GM19397 (cell line): ENCODE measurements at regions not wholly inside any gene's neighbourhood (a gene's known extent, or its start where the extent isn't known, plus 50 kb on each side); places are given as distances from the start of the nearest gene placed in this dataset.
"Not testable (repeated sequence)": the region's sequence is repeated elsewhere in the genome, so short reads cannot be mapped to it uniquely, and the experiment has no call there.

Experiments used
- ATAC-seq: cut with Tn5 transposase; IDR thresholded peaks from one replicate; pipeline ENCODE4 v1.9.1; 2021; ENCODE audit warnings: mild to moderate bottlenecking, moderate library complexity; ENCODE audit not compliant: unreplicated experiment

- not testable (repeated sequence) for ATAC-seq
Observed at GRCh38 chr14:44721395-44721794, 214.3 kb upstream of the FSCB start.

DNA sequence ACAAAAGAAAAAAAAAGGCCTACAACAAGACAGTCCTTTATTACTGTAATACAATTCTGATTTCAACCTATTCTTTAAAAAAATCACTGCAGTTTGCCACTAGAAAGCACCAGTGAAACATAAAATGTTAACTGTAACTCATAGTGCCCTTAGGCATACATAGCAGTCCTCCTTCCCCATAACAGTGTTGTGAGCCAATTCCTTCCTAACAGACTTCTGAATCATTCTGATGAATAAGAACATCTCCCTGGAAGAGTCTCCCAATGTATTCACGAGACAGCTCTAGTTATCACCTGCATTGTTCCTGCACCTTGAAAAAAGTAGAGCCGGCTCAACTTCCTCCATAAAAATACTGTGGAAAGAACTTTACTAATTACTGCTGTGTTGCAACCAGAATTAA lies 213.6 kb upstream of the FSCB start:
- no peak for ATAC-seq

DNA sequence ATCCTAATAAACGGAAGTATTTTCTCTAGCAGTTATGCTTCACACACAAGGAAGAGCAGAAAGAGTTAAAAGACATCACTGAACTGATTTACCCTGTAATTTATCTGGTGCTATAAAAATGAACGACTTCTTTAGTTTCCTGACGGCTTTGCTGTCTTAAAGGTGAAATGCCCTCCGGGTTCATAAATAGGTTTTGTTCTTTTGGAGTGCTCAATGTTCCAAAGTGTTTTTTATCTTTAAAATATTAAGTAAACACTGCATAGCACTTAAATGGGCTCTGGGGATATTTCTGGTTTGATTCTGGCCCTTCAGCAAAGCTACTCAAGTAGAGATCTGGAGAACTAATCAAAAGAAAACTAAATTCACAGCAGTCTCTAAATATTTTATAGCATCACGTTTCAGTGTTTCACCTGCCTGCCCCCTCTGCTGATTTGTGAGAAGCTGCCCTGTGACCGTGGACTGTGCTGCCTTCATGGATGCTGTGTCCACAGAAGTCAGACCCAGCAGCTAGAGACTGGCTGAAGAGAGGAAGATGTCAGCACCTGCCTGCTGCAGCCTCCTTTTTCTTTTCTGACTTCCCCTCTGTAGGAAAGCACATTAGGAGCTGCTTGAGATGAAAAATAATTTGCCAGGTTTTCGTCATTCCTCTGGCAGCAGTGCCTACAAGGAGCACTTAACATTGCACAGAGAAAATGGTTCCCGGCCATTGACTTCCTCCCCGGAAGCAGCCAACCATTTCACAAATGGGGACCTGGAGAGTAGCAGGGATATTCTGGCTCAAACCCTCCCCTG lies 205.1 kb upstream of the FSCB start:
- ATAC-seq = no peak

DNA sequence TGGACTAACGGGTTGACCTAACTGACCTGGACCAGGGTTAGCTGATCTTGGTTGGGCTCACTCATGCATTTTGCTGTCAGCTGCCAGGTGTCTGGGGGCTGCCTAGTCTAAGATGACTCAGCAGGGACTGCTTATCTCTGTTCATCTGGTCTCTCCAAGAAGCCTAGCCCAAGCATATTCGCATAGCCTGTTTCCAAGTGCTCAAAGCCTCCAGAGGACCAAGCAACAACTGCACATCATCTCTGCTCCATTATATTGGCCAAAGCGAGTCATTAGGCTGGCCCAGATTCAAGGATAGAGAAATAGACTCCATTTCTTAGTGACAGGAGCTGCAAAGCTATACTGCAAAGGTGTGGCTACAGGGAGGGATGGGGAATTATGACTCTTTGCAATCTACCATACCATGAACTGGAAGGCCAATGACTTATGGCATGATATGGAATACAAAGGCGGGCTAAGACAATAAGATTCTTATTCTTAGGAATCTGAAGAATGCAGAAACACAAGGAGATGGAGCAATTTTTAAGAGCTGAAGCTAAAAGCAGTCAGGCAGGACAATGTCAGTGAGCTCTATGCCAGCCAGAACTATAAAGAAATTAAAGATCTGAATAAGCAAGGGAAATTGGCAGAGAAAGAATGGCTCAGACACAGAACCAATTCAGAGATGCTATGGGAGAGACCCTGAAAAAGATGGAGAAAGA lies 194.6 kb upstream of the FSCB start:
- ATAC-seq = no peak

DNA sequence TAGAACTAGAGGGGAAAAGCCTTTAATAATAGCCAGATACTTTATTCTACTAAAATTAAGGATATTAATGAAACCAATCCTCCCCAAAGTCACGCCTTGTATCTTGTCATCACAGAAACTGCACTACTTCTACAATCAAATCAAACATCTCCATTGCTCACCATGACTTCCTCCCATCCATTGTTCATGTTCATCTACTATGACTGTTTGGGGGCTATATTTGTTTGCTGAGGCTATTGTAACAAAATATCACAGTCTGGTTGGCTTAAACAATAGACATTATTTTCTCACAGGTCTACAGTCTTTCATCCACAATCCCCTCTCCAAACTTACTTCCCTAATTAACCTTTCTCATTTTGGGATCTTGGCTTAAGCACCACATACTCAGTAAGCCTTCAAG lies 193.6 kb upstream of the FSCB start:
- ATAC-seq = no peak

DNA sequence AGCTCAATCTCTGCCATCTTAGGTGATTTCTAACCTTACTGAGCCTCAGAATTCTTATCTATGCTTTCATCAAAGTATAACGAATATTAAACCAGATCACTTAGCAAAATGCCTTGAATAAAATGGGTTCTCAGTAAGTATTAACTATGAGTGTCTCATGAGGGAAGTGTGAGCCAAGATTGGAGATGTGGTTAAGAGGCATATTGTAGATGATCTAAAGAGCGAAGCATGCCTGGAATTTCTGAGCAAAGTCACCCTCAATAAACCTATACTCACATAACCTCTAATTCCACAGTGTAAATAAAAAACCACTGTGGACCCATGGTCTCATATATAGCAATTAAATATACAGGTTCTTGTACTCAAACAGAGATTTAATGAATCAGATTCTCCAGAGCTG lies 193.1 kb upstream of the FSCB start:
- ATAC-seq = no peak

GRCh38 chr14:44699391-44699790 lies 192.3 kb upstream of the FSCB start:
- no peak for ATAC-seq

- ATAC-seq = no peak
Observed at GRCh38 chr14:44669496-44669895, 162.4 kb upstream of the FSCB start.

GRCh38 chr14:44663136-44663535 lies 156.1 kb upstream of the FSCB start:
- ATAC-seq = no peak

DNA sequence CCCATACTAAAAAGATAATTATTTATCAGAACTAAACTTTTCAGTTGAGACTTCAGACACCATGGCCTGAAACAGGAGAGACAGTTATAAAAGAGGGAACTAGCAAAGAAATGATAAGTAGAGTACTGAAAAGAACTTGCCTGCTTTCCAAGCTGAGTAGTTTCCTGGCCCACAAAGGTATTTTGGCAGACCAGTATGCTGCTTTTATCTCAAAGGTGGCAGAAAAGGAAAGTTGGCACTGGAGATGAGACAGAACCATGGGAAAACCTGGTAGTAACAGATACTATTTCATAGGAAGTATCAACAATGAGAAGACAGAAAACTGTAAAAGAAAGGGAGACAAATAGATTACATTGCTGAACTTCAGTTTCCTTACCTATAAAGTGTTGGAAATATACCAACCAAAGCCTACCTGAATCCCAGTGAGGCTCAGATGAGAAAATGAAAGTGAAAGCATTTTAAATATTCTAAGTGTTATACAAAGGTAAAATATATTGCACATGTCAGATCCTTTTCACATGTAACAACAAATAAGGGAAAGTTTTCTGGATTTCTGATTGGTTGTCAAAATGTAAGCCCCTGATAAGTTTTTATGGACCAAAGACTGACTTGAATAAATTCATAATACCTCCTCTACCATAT lies 155.3 kb upstream of the FSCB start:
- no peak for ATAC-seq

- ATAC-seq = no peak
Observed at GRCh38 chr14:44658389-44658696, 151.3 kb upstream of the FSCB start.

- no peak for ATAC-seq
Observed at GRCh38 chr14:44657696-44658388, 150.8 kb upstream of the FSCB start.

- no peak for ATAC-seq
Observed at GRCh38 chr14:44657203-44657602, 150.1 kb upstream of the FSCB start.

GRCh38 chr14:44654591-44654990 lies 147.5 kb upstream of the FSCB start:
- no peak for ATAC-seq

- ATAC-seq = no peak
Observed at GRCh38 chr14:44653641-44654040, 146.6 kb upstream of the FSCB start.

- no peak for ATAC-seq
Observed at GRCh38 chr14:44652640-44653039, 145.6 kb upstream of the FSCB start.

DNA sequence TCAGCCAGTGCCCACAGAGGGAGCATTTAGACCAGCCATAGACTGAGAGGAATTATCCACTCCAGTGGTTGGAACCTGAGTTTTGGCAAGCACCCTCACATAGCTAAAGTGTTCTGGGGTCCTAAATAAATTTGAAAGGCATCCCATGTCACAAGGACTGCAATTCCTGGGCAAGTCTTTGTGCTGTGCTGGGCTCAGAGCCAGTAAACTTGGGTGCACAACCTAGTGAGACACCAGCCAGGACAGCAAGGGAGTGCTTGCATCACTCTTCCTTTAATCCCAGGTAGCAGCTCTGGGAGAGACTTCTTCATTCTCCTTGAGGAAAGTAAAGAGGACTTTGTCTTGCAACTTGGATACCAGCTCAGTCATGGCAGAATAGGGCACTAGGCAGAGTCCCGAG lies 142.0 kb upstream of the FSCB start:
- no peak for ATAC-seq

- no peak for ATAC-seq
Observed at GRCh38 chr14:44640416-44640815, 133.3 kb upstream of the FSCB start.

- no peak for ATAC-seq
Observed at GRCh38 chr14:44639781-44640385, 132.8 kb upstream of the FSCB start.

DNA sequence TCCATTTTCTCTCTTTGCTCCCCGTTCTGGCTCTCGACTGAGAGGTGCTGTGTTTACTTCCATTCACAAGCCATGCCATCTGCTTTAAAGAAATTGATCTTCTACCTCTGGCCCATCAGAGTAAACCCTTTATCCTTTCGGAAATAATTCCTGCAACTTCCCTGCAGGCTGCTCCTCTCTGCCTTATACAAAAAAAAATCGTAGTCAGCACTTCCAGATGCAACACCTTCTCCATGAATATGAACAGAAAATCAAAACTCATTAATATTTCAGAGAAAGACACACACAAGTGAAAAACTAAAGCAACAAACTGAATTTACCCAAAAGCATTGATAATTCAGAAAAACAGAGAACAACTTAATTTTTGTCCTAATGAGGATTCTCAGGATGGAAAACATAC lies 127.6 kb upstream of the FSCB start:
- no peak for ATAC-seq

GRCh38 chr14:44626423-44626822 lies 119.3 kb upstream of the FSCB start:
- ATAC-seq = no peak
